Prostate gland (tissue), 2 donors: ENCODE measurements at regions not wholly inside any gene's neighbourhood (a gene's known extent, or its start where the extent isn't known, plus 50 kb on each side); places are given as distances from the start of the nearest gene placed in this dataset.

Source experiments
- DNase-seq: peaks from one replicate; pipeline ENCODE4 v3.0.0-alpha.2; 2019; ENCODE audit warnings: low spot score
- H3K27ac ChIP-seq, 2 donors: fragments of 200-600 bp; sonication (generic); 2 replicates each; pipeline ENCODE4 v1.5.1; 2017 to 2019
- H3K27me3 ChIP-seq: fragments of 200-600 bp; sonication (generic); replicated peaks from 2 replicates; pipeline ENCODE4 v1.5.1; 2019; ENCODE audit not compliant: insufficient read depth
- H3K36me3 ChIP-seq, 2 donors: fragments of 200-600 bp; sonication (generic); 1 replicate in 1 of 2; 2 replicates in 1 of 2; pipeline versions ENCODE4 v1.5.1 to v1.8.1; 2017 to 2019
- H3K4me1 ChIP-seq: fragments of 200-600 bp; sonication (generic); replicated peaks from 2 replicates; pipeline ENCODE4 v1.5.1; 2019
- H3K4me3 ChIP-seq, 2 donors: fragments of 200-600 bp; sonication (generic); 2 replicates each; pipeline ENCODE4 v1.5.1; 2017 to 2019
- H3K9me3 ChIP-seq: fragments of 200-600 bp; sonication (generic); 2 replicates; pipeline ENCODE4 v1.5.1; 2017
- POLR2A ChIP-seq: fragments of 450-650 bp; IDR thresholded peaks from one replicate; pipeline ENCODE4 v1.6.1; 2016; ENCODE audit warnings: antibody characterized with exemption, mild to moderate bottlenecking
- POLR2AphosphoS5 ChIP-seq: sonication (generic); formaldehyde crosslinking; IDR thresholded peaks from one replicate; pipeline ENCODE4 v1.6.1; 2017; ENCODE audit warnings: antibody characterized with exemption
- WGBS: methylation state at CpG from one replicate; pipeline ENCODE4 v1.1.5; 2018; 5-methylcytosine and 5-hydroxymethylcytosine counted together
- intact Hi-C: fragments of 100-400 bp; cut with DNase I; formaldehyde crosslinking; loops from one replicate; pipeline ENCODE4 v1.14.2; 2022
- TF ChIP-seq, protein P1 (sequence below), 4 experiments: fragments of 200-600 bp in 2 of 4; fragments of 450-650 bp in 2 of 4; sonication (generic) in 2 of 4; IDR thresholded peaks; 1 replicate in 3 of 4; 2 replicates in 1 of 4; pipeline ENCODE4 v1.5.1; 2016 to 2019; ENCODE audit warnings: antibody characterized with exemption in 4 of 4, mild to moderate bottlenecking in 2 of 4, moderate library complexity in 2 of 4

DNA sequence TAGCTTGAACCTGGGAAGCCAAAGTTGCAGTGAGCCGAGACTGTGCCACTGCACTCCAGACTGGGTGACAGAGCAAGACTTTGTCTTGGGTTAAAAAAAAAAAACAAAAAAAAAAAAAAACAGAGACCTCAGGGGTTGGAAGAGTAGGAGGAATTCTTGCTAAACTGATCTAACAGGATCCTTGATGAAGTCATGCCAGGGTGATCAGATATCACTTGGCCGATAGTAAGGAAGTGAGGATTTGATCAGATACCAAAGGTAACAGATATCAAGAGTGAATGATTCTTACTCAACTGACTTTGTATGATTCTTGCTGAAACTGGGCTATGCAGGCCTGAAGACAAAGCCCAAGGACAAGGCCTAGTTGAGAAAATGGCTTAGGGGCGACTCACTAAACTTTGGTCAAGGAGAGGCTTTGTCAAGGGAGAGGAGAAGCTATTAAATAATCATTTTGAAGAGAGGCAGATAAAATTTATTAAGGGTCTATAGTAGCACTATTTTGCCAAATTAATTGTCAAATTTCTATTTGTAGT, 624.7 kb downstream of the UTRN start:
- H3K36me3 ChIP-seq: no peaks in the 10 kb centered on the region
- H3K27me3 ChIP-seq: no peaks in the 10 kb centered on the region
- H3K4me1 ChIP-seq: no peaks in the 10 kb centered on the region
- TF ChIP-seq, protein P1, sequence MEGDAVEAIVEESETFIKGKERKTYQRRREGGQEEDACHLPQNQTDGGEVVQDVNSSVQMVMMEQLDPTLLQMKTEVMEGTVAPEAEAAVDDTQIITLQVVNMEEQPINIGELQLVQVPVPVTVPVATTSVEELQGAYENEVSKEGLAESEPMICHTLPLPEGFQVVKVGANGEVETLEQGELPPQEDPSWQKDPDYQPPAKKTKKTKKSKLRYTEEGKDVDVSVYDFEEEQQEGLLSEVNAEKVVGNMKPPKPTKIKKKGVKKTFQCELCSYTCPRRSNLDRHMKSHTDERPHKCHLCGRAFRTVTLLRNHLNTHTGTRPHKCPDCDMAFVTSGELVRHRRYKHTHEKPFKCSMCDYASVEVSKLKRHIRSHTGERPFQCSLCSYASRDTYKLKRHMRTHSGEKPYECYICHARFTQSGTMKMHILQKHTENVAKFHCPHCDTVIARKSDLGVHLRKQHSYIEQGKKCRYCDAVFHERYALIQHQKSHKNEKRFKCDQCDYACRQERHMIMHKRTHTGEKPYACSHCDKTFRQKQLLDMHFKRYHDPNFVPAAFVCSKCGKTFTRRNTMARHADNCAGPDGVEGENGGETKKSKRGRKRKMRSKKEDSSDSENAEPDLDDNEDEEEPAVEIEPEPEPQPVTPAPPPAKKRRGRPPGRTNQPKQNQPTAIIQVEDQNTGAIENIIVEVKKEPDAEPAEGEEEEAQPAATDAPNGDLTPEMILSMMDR (IDR thresholded peaks at IDR 0.05): no peak
- no peak for TF ChIP-seq POLR2A
- no peak for TF ChIP-seq POLR2AphosphoS5
- 78% methylated on average over 3 of the region's 3 CpGs for WGBS
- intact Hi-C loops: no loop called here
- no peaks in the 10 kb centered on the region for H3K9me3 ChIP-seq
- H3K27ac ChIP-seq: no peak overlapping the region
- no peak for DNase-seq
- no peak overlapping the region for H3K4me3 ChIP-seq

DNA sequence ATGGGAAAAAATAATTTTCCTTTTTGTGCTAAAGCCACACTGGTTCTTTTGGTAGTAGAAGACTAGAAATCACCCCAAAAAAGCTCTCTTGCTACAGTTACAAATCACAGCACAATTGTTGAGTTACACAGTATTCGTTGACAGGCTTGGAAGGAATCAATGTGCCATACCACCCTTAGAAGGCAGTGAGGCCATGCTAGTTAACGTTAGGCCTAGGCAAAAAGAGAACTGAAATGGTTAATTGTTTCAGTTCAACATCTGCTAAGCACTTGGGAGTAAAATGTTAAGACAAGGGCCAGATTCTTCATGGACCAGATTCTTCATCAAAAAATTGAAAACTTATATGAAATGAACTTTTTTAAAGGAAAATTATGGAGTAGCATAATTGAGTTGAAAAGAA, 626.2 kb downstream of the UTRN start:
- Histone ChIP-seq H3K27ac (no peak overlapping the region), H3K9me3 (no peaks in the 10 kb centered on the region), H3K27me3 (no peaks in the 10 kb centered on the region), H3K4me3 (no peak overlapping the region), H3K36me3 (no peaks in the 10 kb centered on the region), H3K4me1 (no peaks in the 10 kb centered on the region)
- TF ChIP-seq, protein P1 (IDR thresholded peaks at IDR 0.05): no peak
- no peak for TF ChIP-seq POLR2A
- TF ChIP-seq POLR2AphosphoS5: no peak
- DNase-seq: no peak
- intact Hi-C loops: no loop called here
- WGBS: 90% methylated on average over 2 of the region's 2 CpGs

DNA sequence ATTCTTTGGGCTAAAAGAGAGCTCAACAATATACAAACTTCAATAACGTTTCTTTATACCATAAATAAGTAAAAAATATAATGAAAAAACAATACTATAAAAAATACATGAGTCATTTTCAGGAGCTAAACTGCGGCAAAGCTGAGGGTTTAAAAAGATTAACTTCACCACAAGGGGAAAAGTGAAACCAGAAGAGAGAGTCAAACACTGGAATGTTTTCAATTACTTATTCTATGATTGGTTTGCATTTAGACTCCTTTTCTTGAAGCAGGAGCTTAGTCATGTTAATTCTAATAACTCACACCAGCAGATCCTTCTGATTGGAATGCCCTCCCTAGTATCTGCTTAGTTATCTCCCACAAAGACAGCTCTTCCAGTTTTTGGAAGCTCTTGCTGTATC, 627.3 kb downstream of the UTRN start:
- Histone ChIP-seq H3K27ac (no peak overlapping the region), H3K36me3 (no peaks in the 10 kb centered on the region), H3K27me3 (no peaks in the 10 kb centered on the region), H3K4me3 (no peak overlapping the region), H3K9me3 (no peaks in the 10 kb centered on the region), H3K4me1 (no peaks in the 10 kb centered on the region)
- 59% methylated on average over 2 of the region's 2 CpGs for WGBS
- no peak for TF ChIP-seq POLR2A
- TF ChIP-seq, protein P1 (IDR thresholded peaks at IDR 0.05): no peak
- no peak for TF ChIP-seq POLR2AphosphoS5
- intact Hi-C loops: no loop called here
- DNase-seq: no peak

DNA sequence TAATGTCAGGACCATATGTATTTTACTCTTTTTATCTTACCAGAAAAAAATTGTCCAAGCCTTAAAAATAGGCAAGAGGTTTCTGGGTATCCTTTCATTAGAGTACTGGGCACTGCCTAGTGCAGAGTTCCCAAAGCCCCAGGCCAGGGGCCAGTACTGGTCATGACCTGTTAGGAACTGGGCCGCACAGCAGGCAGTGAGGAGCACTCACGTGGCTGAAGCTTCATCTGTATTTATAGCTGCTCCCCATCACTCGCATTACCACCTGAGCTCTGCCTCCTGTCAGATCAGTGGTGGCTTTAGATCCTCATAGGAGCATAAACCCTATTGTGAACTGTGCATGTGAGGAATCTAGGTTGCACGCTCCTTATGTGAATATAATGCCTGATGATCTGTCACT, 632.9 kb downstream of the UTRN start:
- H3K36me3 ChIP-seq: no peaks in the 10 kb centered on the region
- TF ChIP-seq, protein P1 (IDR thresholded peaks at IDR 0.05): no peak
- TF ChIP-seq POLR2AphosphoS5: no peak
- TF ChIP-seq POLR2A: no peak
- intact Hi-C loops: no loop called here

DNA sequence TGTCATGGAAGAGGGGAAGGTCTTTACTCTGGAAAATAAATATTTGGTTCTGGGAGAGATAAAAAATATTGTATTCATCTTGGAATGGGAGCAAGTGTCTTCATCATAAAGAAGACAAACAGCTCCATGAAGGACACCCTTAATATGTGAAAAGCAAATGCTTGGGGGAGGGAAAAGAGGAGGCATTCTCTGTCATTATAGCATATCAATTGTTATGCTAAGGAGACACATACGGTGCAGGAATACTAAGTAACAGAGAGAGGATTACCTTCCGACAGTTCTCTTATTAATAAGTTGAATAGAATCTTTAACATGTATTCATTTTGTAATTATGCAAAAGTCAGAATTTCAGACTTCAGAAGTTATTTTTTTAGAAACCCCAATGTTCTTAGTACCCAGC, 634.4 kb downstream of the UTRN start:
- TF ChIP-seq POLR2A (no peak), POLR2AphosphoS5 (no peak)
- TF ChIP-seq, protein P1 (IDR thresholded peaks at IDR 0.05): no peak
- 77% methylated on average over 2 of the region's 2 CpGs for WGBS
- intact Hi-C loops: no loop called here
- H3K9me3 ChIP-seq: no peaks in the 10 kb centered on the region
- H3K4me3 ChIP-seq: no peak overlapping the region
- DNase-seq: no peak
- H3K36me3 ChIP-seq: no peaks in the 10 kb centered on the region
- no peaks in the 10 kb centered on the region for H3K4me1 ChIP-seq
- H3K27ac ChIP-seq: no peak overlapping the region
- H3K27me3 ChIP-seq: no peaks in the 10 kb centered on the region

More for the DNA sequence above, 632.9 kb downstream of the UTRN start:
- 94% methylated on average over 4 of the region's 4 CpGs for WGBS
- Histone ChIP-seq H3K4me1 (no peaks in the 10 kb centered on the region), H3K27ac (no peak overlapping the region), H3K4me3 (no peak overlapping the region), H3K27me3 (no peaks in the 10 kb centered on the region), H3K9me3 (no peaks in the 10 kb centered on the region)
- DNase-seq: no peak
